LNCAP (cell line): ENCODE measurements at regions not wholly inside any gene's neighbourhood (a gene's known extent, or its start where the extent isn't known, plus 50 kb on each side); places are given as distances from the start of the nearest gene placed in this dataset.

Experiments
- TF ChIP-seq, protein P1 (sequence below): fragments of 450-650 bp; IDR thresholded peaks from 2 replicates; pipeline ENCODE4 v1.5.1; 2017; ENCODE audit warnings: mild to moderate bottlenecking

DNA sequence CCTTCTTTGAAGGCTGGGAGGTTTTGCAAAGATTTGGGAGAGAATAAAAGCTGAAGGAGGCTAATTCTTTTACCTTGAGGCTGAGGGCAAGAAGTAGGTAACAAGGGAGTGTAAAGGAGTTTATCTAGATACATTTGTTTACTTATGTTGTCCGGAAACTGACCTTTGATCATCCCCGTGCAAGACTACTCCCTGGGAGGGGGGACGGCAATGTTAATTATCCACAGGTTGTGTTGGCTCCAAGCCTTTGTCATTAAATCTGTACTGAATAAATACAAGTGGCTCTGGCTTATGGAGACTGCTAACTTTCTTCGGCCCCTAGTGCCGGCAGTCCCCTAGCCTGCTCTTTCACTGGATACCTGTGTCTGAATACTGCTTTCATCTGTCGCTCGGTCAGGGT is 1250.6 kb upstream of the LRRTM3 start:
- TF ChIP-seq, protein P1, sequence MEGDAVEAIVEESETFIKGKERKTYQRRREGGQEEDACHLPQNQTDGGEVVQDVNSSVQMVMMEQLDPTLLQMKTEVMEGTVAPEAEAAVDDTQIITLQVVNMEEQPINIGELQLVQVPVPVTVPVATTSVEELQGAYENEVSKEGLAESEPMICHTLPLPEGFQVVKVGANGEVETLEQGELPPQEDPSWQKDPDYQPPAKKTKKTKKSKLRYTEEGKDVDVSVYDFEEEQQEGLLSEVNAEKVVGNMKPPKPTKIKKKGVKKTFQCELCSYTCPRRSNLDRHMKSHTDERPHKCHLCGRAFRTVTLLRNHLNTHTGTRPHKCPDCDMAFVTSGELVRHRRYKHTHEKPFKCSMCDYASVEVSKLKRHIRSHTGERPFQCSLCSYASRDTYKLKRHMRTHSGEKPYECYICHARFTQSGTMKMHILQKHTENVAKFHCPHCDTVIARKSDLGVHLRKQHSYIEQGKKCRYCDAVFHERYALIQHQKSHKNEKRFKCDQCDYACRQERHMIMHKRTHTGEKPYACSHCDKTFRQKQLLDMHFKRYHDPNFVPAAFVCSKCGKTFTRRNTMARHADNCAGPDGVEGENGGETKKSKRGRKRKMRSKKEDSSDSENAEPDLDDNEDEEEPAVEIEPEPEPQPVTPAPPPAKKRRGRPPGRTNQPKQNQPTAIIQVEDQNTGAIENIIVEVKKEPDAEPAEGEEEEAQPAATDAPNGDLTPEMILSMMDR = no peak

- TF ChIP-seq, protein P1 = no peak
Observed at GRCh38 chr10:65684896-65685295, 1240.9 kb upstream of the LRRTM3 start.

DNA sequence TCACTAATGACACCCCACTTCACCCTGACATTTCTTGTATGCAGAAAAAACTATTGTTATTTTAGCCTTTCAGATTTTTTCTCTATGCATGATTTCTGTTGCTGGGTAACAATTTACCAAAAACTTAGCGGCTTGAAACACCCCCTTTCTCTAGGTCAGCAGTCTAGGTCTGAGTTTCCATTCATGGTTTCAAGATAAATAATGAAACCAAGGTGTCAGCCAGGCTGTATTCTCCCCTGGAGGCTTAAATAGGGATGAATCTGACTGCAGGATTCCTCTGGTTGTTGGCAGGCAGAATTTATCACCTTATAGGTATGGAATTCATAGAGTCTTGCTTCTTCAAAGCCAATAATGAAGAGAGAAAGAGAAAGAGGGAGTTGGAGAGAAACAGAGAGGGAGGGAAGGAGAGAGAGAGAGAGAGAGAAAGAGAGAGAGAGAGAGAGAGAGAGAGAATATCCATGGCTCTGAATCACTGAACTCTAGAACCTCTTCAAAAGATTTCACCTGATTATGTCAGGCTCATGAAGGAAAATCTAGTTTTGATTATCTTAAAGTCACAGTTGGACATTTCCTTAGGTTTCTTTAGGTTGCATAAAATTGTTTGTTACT is 1224.6 kb upstream of the LRRTM3 start:
- TF ChIP-seq, protein P1 = no peak

DNA sequence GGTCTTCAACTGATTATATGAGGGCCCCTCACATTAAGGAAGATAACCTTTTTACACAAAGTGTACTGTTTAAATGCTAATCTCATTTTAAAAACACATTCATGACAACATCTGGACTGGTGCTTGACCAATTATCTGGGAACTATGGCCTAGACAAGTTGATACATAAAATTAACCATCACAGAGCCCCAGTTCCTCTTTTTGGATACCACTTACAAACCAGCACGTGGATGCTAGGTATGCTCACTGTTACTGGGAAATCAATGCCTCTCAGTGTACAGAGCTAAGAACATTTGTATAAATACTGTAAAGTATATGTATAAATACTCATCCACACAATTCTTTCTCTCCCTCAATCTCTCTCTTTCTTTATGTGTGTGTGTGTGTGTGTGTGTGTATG is 1217.8 kb upstream of the LRRTM3 start:
- TF ChIP-seq, protein P1 = no peak

DNA sequence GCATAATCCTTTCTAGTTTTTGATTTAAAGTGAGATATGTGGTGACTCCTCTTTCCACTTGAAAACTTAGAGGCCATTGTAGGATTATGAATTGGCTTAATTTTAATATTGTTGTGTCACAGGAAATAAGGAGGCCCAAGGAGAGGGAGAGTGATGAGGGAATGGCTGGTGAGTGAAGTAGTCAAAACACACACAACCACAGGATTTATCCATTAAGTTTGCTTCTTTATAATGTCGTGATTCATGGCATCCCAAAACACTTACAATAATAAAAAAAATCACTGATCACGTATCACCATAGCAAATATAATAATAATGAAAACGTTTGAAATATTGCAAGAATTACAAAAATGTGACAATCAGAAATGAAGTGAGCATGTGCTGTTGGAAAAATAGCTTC is 1215.5 kb upstream of the LRRTM3 start:
- TF ChIP-seq, protein P1 = no peak

- TF ChIP-seq, protein P1 = no peak
Observed at GRCh38 chr10:65719790-65720189, 1206.0 kb upstream of the LRRTM3 start.

DNA sequence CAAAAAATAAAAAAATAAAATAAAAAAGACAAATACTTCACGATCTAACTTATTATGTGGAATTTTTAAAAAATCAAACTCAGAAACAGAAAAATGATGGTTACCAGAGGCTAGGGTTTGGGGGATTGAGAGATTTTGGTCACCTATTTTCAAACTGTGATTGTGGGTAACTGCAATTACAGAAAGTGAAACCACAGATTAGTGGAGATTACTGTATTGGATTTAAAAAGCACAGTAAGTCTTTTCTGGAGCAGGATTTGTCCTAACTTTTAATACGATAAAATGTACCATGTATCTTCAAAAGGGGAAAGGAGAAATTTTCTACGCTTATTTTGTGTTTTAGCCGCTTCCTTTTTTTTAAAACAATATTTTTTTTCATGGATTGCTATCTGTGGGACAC is 1204.9 kb upstream of the LRRTM3 start:
- TF ChIP-seq, protein P1 = no peak

GRCh38 chr10:65723525-65723924 is 1202.3 kb upstream of the LRRTM3 start:
- TF ChIP-seq, protein P1 = no peak
